ENCODE measurements at regions not wholly inside any gene's neighbourhood (a gene's known extent, or its start where the extent isn't known, plus 50 kb on each side); places are given as distances from the start of the nearest gene placed in this dataset.

GRCh38 chr3:64860536-64860870, 172.7 kb upstream of the ADAMTS9 start:
- POLR2A ChIA-PET, result no interaction called here
- DNase-seq (ENCODE audit: extremely low spot score), result no peak
- no peak for TF ChIP-seq PKNOX1 (IDR thresholded peaks at IDR 0.05)
- TF ChIP-seq ELF4 (IDR thresholded peaks at IDR 0.05), result no peak
- TF ChIP-seq L3MBTL2 (conservative IDR thresholded peaks at IDR 0.05), result no peak
- no peak for TF ChIP-seq ZNF384 (IDR thresholded peaks at IDR 0.05)
- TF ChIP-seq FOXM1 (IDR thresholded peaks at IDR 0.05; ENCODE audit: borderline replicate concordance), result no peak
- no peak for TF ChIP-seq SUZ12 (IDR thresholded peaks at IDR 0.05)
- no peak for TF ChIP-seq CTBP1 (IDR thresholded peaks at IDR 0.05; ENCODE audit: borderline replicate concordance)
- no peak for TF ChIP-seq NFRKB (IDR thresholded peaks at IDR 0.05)
- TF ChIP-seq SP1 (IDR thresholded peaks at IDR 0.05), result no peak
- no peak for TF ChIP-seq FOXA1 (IDR thresholded peaks at IDR 0.05)
- TF ChIP-seq BHLHE40 (IDR thresholded peaks at IDR 0.05; ENCODE audit: borderline replicate concordance), result no peak
- no peak for TF ChIP-seq HDGF (IDR thresholded peaks at IDR 0.05; ENCODE audit: borderline replicate concordance)
- TF ChIP-seq LEF1 (IDR thresholded peaks at IDR 0.05; ENCODE audit: borderline replicate concordance), result no peak
- no peak for TF ChIP-seq TARDBP (IDR thresholded peaks at IDR 0.05)
- TF ChIP-seq FOXK2 (IDR thresholded peaks at IDR 0.05), result no peak
- TF ChIP-seq ARNT (IDR thresholded peaks at IDR 0.05), result no peak
- CTCF ChIA-PET, result no interaction called here

- POLR2A ChIA-PET, result no interaction called here
- DNase-seq (ENCODE audit: extremely low spot score), result no peak
Measured at GRCh38 chr3:64859625-64860535, 172.1 kb upstream of the ADAMTS9 start.

GRCh38 chr3:64856977-64857516, 169.2 kb upstream of the ADAMTS9 start:
- ChIA-PET CTCF (no interaction called here), POLR2A (no interaction called here)
- DNase-seq (ENCODE audit: extremely low spot score), result no peak
- TF ChIP-seq SUZ12 (IDR thresholded peaks at IDR 0.05), result no peak
- TF ChIP-seq FOXM1 (IDR thresholded peaks at IDR 0.05; ENCODE audit: borderline replicate concordance), result no peak
- TF ChIP-seq TARDBP (IDR thresholded peaks at IDR 0.05), result no peak
- TF ChIP-seq BHLHE40 (IDR thresholded peaks at IDR 0.05; ENCODE audit: borderline replicate concordance), result no peak
- TF ChIP-seq ZNF384 (IDR thresholded peaks at IDR 0.05), result no peak
- no peak for TF ChIP-seq SP1 (IDR thresholded peaks at IDR 0.05)
- no peak for TF ChIP-seq FOXK2 (IDR thresholded peaks at IDR 0.05)
- no peak for TF ChIP-seq NFRKB (IDR thresholded peaks at IDR 0.05)
- TF ChIP-seq HDGF (IDR thresholded peaks at IDR 0.05; ENCODE audit: borderline replicate concordance), result no peak
- no peak for TF ChIP-seq L3MBTL2 (conservative IDR thresholded peaks at IDR 0.05)
- no peak for TF ChIP-seq LEF1 (IDR thresholded peaks at IDR 0.05; ENCODE audit: borderline replicate concordance)
- no peak for TF ChIP-seq ELF4 (IDR thresholded peaks at IDR 0.05)
- no peak for TF ChIP-seq CTBP1 (IDR thresholded peaks at IDR 0.05; ENCODE audit: borderline replicate concordance)
- TF ChIP-seq FOXA1 (IDR thresholded peaks at IDR 0.05), result no peak
- TF ChIP-seq ARNT (IDR thresholded peaks at IDR 0.05), result no peak
- no peak for TF ChIP-seq PKNOX1 (IDR thresholded peaks at IDR 0.05)

More at GRCh38 chr3:64859625-64860535, 172.1 kb upstream of the ADAMTS9 start:
- CTCF ChIA-PET, result no interaction called here
- no peak for TF ChIP-seq LEF1 (IDR thresholded peaks at IDR 0.05; ENCODE audit: borderline replicate concordance)
- TF ChIP-seq CTBP1 (IDR thresholded peaks at IDR 0.05; ENCODE audit: borderline replicate concordance), result no peak
- no peak for TF ChIP-seq NFRKB (IDR thresholded peaks at IDR 0.05)
- TF ChIP-seq HDGF (IDR thresholded peaks at IDR 0.05; ENCODE audit: borderline replicate concordance), result no peak
- TF ChIP-seq ELF4 (IDR thresholded peaks at IDR 0.05), result no peak
- TF ChIP-seq FOXM1 (IDR thresholded peaks at IDR 0.05; ENCODE audit: borderline replicate concordance), result no peak
- TF ChIP-seq ARNT (IDR thresholded peaks at IDR 0.05), result no peak
- no peak for TF ChIP-seq SUZ12 (IDR thresholded peaks at IDR 0.05)
- no peak for TF ChIP-seq ZNF384 (IDR thresholded peaks at IDR 0.05)
- TF ChIP-seq FOXK2 (IDR thresholded peaks at IDR 0.05), result no peak
- TF ChIP-seq SP1 (IDR thresholded peaks at IDR 0.05), result no peak
- TF ChIP-seq BHLHE40 (IDR thresholded peaks at IDR 0.05; ENCODE audit: borderline replicate concordance), result no peak
- TF ChIP-seq L3MBTL2 (conservative IDR thresholded peaks at IDR 0.05), result no peak
- no peak for TF ChIP-seq TARDBP (IDR thresholded peaks at IDR 0.05)
- no peak for TF ChIP-seq PKNOX1 (IDR thresholded peaks at IDR 0.05)
- TF ChIP-seq FOXA1 (IDR thresholded peaks at IDR 0.05), result no peak

GRCh38 chr3:64856106-64856505, 168.3 kb upstream of the ADAMTS9 start:
- TF ChIP-seq CTBP1 (IDR thresholded peaks at IDR 0.05; ENCODE audit: borderline replicate concordance), result no peak
- TF ChIP-seq SUZ12 (IDR thresholded peaks at IDR 0.05), result no peak
- no peak for TF ChIP-seq ZNF384 (IDR thresholded peaks at IDR 0.05)
- no peak for TF ChIP-seq FOXM1 (IDR thresholded peaks at IDR 0.05; ENCODE audit: borderline replicate concordance)
- TF ChIP-seq BHLHE40 (IDR thresholded peaks at IDR 0.05; ENCODE audit: borderline replicate concordance), result no peak
- TF ChIP-seq FOXK2 (IDR thresholded peaks at IDR 0.05), result no peak
- TF ChIP-seq NFRKB (IDR thresholded peaks at IDR 0.05), result no peak
- DNase-seq (ENCODE audit: extremely low spot score), result no peak
- ChIA-PET CTCF (interaction anchor here (0.6 kb wide), 1 partner anchor 1909 kb away, joined by 3 read pairs; no protein-coding TSS in a partner anchor), POLR2A (no interaction called here)

- TF ChIP-seq NFRKB (IDR thresholded peaks at IDR 0.05) (no peak), LEF1 (IDR thresholded peaks at IDR 0.05; ENCODE audit: borderline replicate concordance) (no peak), FOXA1 (IDR thresholded peaks at IDR 0.05) (no peak), SUZ12 (IDR thresholded peaks at IDR 0.05) (no peak), FOXM1 (IDR thresholded peaks at IDR 0.05; ENCODE audit: borderline replicate concordance) (no peak), CTBP1 (IDR thresholded peaks at IDR 0.05; ENCODE audit: borderline replicate concordance) (no peak), PKNOX1 (IDR thresholded peaks at IDR 0.05) (no peak), ZNF384 (IDR thresholded peaks at IDR 0.05) (no peak), FOXK2 (IDR thresholded peaks at IDR 0.05) (no peak), ELF4 (IDR thresholded peaks at IDR 0.05) (no peak), HDGF (IDR thresholded peaks at IDR 0.05; ENCODE audit: borderline replicate concordance) (no peak), ARNT (IDR thresholded peaks at IDR 0.05) (no peak), TARDBP (IDR thresholded peaks at IDR 0.05) (no peak), BHLHE40 (IDR thresholded peaks at IDR 0.05; ENCODE audit: borderline replicate concordance) (no peak), SP1 (IDR thresholded peaks at IDR 0.05) (no peak), L3MBTL2 (conservative IDR thresholded peaks at IDR 0.05) (no peak)
- ChIA-PET CTCF (no interaction called here), POLR2A (no interaction called here)
- no peak for DNase-seq (ENCODE audit: extremely low spot score)
Measured at GRCh38 chr3:64853456-64853855, 165.7 kb upstream of the ADAMTS9 start.

All from HEK293T (cell line).